Heart left ventricle (tissue), 16 donors: ENCODE measurements at regions not wholly inside any gene's neighbourhood (a gene's known extent, or its start where the extent isn't known, plus 50 kb on each side); places are given as distances from the start of the nearest gene placed in this dataset.

Experiments
- ATAC-seq, 4 donors: fragments of 200-7000 bp; cut with Tn5 transposase; one replicate each; pipeline ENCODE4 v1.9.1; 2020 to 2022; ENCODE audit warnings: moderate library complexity in 4 of 4, mild to moderate bottlenecking in 3 of 4, moderate number of reproducible peaks in 1 of 4
- DNase-seq, 5 donors: peaks; one replicate each; pipeline ENCODE4 v3.0.0-alpha.2; 2020
- H3K27ac ChIP-seq, 12 donors: fragments of 200-600 bp; sonication (generic) in 4 of 12; one replicate each; pipeline versions ENCODE4 v1.5.0 to v1.8.0; 2016 to 2022; ENCODE audit warnings: mild to moderate bottlenecking in 2 of 12
- H3K27me3 ChIP-seq, 9 donors: fragments of 200-600 bp; sonication (generic) in 2 of 9; one replicate each; pipeline versions ENCODE4 v1.5.1 to v1.8.0; 2016 to 2022; ENCODE audit warnings: mild to moderate bottlenecking in 3 of 9
- H3K36me3 ChIP-seq, 9 donors: fragments of 200-600 bp; sonication (generic) in 2 of 9; one replicate each; pipeline versions ENCODE4 v1.5.0 to v1.8.0; 2018 to 2022; ENCODE audit warnings: mild to moderate bottlenecking in 2 of 9
- H3K4me1 ChIP-seq, 12 donors: fragments of 200-600 bp; sonication (generic) in 4 of 12; one replicate each; pipeline versions ENCODE4 v1.5.0 to v1.8.0; 2016 to 2022; ENCODE audit warnings: mild to moderate bottlenecking in 3 of 12
- H3K4me3 ChIP-seq, 12 donors: fragments of 200-600 bp; sonication (generic) in 4 of 12; one replicate each; pipeline versions ENCODE4 v1.5.0 to v1.8.0; 2017 to 2022; ENCODE audit warnings: mild to moderate bottlenecking in 9 of 12, moderate library complexity in 4 of 12
- H3K9me3 ChIP-seq, 12 donors: fragments of 200-600 bp; sonication (generic) in 4 of 12; one replicate each; pipeline versions ENCODE4 v1.5.0 to v1.8.0; 2016 to 2022; ENCODE audit warnings: mild to moderate bottlenecking in 1 of 12
- POLR2A ChIP-seq, 2 donors: fragments of 450-650 bp; IDR thresholded peaks; one replicate each; pipeline ENCODE4 v1.6.1; 2017; ENCODE audit warnings: antibody characterized with exemption in 2 of 2, mild to moderate bottlenecking in 2 of 2, moderate library complexity in 2 of 2
- WGBS, 4 donors: extraction: QIAGEN DNeasy Blood & Tissue Kit in 2 of 4; methylation state at CpG; one replicate each; pipeline versions ENCODE4 v1.1.5 to v1.1.7; 2013 to 2018; 5-methylcytosine and 5-hydroxymethylcytosine counted together
- intact Hi-C, 10 donors: fragments of 100-400 bp; cut with DNase I; formaldehyde crosslinking; loops; one replicate each; pipeline versions ENCODE4 v1.11.1 to v1.14.2; 2022
- TF ChIP-seq, protein P1 (sequence below), 12 donors: fragments of 200-600 bp; sonication (generic) in 4 of 12; IDR thresholded peaks; one replicate each; pipeline versions ENCODE4 v1.5.0 to v1.8.0; 2018 to 2022; ENCODE audit warnings: antibody characterized with exemption in 12 of 12, mild to moderate bottlenecking in 5 of 12
- donor health status: ischemic (EF 13 %, LVEDD 7.1; RV severe dilation, severe dysfunction).
- donor health status: healthy with polysubstance abuse.
- donor health status: DM: no; HTN: yes; CAD: no.
- donor health status: DM: no; HTN: no; CAD: no.
- donor health status: ischemic (EF 25% LVEDD 6.9; RV normal size, moderate dysfunction).
- donor health status: ischemic (EF 25% LVEDD 5.7; RV mildly dilated, moderate dysfunction).
- donor health status: healthy.
- donor health status: DM: yes; HTN: yes; CAD: no.
- donor health status: ischemic (EF 35%, LVEDD 5.7; RV mildly dilated, moderate dysfunction).
- donor health status: nonischemic (EF 11% LVEDD 7.7; RV severe dilation, severe dysfunction).
- donor health status: DM: yes; HTN: yes; CAD: no.
- donor health status: PGD.
- donor health status: ischemic (EF 29% LVEDD 5.4; RV normal size, mild dysfunction).
- donor health status: nonischemic (EF 23%, LVEDD 6.1; RV moderate dilation, normal function).

DNA sequence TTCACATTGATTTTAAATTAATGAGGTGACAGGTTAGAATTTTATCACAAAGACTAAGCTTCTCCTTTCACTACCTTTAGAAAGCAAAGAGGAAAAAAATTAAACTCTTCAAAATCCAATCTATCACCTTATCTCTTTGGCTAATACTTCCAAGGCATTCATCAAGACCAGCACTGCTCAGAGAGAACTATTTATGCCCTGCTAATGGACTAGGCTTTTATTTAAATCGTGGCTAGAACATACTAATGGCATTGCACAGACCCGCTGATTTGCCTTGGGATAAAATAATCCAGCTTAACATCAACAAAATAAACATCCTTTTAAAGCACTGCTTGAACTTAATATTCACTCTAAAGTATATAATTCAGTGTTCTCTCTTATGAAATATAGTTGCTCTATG, 880.4 kb downstream of the HACE1 start:
- ATAC-seq (no peak), DNase-seq (no peak)
- H3K9me3 ChIP-seq: no peaks in the 10 kb centered on the region
- no peak overlapping the region for H3K4me3 ChIP-seq
- no peaks in the 10 kb centered on the region for H3K36me3 ChIP-seq
- TF ChIP-seq POLR2A (IDR thresholded peaks at IDR 0.05): no peak
- TF ChIP-seq, protein P1, sequence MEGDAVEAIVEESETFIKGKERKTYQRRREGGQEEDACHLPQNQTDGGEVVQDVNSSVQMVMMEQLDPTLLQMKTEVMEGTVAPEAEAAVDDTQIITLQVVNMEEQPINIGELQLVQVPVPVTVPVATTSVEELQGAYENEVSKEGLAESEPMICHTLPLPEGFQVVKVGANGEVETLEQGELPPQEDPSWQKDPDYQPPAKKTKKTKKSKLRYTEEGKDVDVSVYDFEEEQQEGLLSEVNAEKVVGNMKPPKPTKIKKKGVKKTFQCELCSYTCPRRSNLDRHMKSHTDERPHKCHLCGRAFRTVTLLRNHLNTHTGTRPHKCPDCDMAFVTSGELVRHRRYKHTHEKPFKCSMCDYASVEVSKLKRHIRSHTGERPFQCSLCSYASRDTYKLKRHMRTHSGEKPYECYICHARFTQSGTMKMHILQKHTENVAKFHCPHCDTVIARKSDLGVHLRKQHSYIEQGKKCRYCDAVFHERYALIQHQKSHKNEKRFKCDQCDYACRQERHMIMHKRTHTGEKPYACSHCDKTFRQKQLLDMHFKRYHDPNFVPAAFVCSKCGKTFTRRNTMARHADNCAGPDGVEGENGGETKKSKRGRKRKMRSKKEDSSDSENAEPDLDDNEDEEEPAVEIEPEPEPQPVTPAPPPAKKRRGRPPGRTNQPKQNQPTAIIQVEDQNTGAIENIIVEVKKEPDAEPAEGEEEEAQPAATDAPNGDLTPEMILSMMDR (IDR thresholded peaks at IDR 0.05): no peak
- intact Hi-C loops: no loop called here
- WGBS, 4 donors: 68 to 80% (median 69%) methylated on average over 2 of the region's 2 CpGs
- H3K4me1 ChIP-seq: no peaks in the 10 kb centered on the region
- H3K27me3 ChIP-seq: no peaks in the 10 kb centered on the region
- no peak overlapping the region for H3K27ac ChIP-seq

DNA sequence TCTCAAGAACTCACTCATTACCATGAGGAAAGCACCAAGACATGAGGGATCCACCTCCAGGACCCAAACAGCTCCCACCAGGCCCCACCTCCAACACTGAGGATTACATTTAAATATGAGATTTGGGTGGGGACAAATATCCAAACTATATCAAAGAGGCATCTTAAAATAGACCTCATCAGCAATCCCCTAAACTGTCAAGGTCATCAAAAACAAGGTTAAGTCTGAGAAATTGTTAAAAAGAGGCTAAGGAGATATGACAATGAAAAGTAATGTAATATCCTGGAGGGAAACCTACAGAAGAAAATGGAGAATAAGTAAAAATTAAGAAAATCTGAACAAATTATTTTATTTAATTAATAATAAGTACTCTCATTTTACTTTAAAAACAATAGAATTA, 922.3 kb downstream of the HACE1 start:
- H3K4me1 ChIP-seq: no peaks in the 10 kb centered on the region
- H3K9me3 ChIP-seq: peaks cover 0 to 5% (median 0%) of the 10 kb centered on the region in 12 donors
- no peak for TF ChIP-seq POLR2A (IDR thresholded peaks at IDR 0.05)
- TF ChIP-seq, protein P1 (IDR thresholded peaks at IDR 0.05): no peak
- ATAC-seq (no peak), DNase-seq (no peak)
- H3K27ac ChIP-seq: no peak overlapping the region
- no peak overlapping the region for H3K4me3 ChIP-seq
- no peaks in the 10 kb centered on the region for H3K36me3 ChIP-seq
- intact Hi-C loops: no loop called here
- no peaks in the 10 kb centered on the region for H3K27me3 ChIP-seq

DNA sequence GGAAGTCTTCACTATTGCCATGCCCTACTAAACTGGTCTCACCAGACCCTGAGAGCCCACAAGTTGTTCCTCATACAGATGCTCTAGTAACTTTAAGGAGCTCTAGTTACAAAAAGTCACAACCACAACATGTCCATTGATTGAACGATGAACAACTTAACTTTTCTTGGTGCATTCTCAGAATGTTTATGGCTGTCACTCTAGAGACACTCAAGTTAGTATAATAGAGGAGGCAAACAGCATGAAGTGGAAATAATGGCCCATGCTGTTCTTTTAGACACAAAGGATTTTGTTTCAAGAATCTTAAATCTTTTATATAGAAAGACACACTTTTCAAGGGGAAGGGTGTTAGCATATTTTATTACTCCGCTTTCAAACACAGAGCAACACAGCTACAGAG, 934.4 kb downstream of the HACE1 start:
- 88 to 91% (median 90%) methylated on average over 2 of the region's 2 CpGs for WGBS, 4 donors
- no peak for DNase-seq
- no peak overlapping the region for H3K27ac ChIP-seq
- intact Hi-C loops: no loop called here
- H3K36me3 ChIP-seq: no peaks in the 10 kb centered on the region
- H3K4me3 ChIP-seq: no peak overlapping the region
- TF ChIP-seq, protein P1 (IDR thresholded peaks at IDR 0.05): no peak
- TF ChIP-seq POLR2A (IDR thresholded peaks at IDR 0.05): no peak
- no peaks in the 10 kb centered on the region for H3K27me3 ChIP-seq
- ATAC-seq: no peak
- peaks cover 0 to 17% (median 2%) of the 10 kb centered on the region in 12 donors for H3K9me3 ChIP-seq
- H3K4me1 ChIP-seq: no peaks in the 10 kb centered on the region

DNA sequence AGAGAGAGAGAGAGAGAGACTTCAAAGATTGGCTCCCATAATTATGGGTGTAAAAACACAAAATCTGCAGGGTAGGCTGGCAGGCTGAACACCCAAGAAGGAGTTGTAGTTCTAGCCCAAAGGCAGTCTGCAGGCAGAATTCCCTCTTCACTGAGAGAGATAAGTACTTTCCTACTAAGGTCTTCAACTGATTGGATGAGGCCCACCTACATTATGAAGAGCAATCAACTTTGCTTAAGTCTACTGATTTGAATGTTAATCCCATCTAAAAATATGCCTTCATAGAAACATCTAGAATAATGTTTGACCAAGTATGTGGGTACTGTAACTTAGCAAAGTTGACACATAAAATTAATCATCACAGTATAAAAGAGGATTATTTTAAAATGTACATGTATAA, 949.7 kb downstream of the HACE1 start:
- TF ChIP-seq, protein P1 (IDR thresholded peaks at IDR 0.05): no peak
- Histone ChIP-seq H3K36me3 (no peaks in the 10 kb centered on the region), H3K4me3 (no peak overlapping the region), H3K27me3 (no peaks in the 10 kb centered on the region), H3K9me3 (peaks cover 0 to 25% (median 10%) of the 10 kb centered on the region in 12 donors), H3K27ac (no peak overlapping the region), H3K4me1 (no peaks in the 10 kb centered on the region)
- intact Hi-C loops: no loop called here
- DNase-seq (no peak), ATAC-seq (no peak)
